ENCODE measurements at regions not wholly inside any gene's neighbourhood (a gene's known extent, or its start where the extent isn't known, plus 50 kb on each side); places are given as distances from the start of the nearest gene placed in this dataset.

DNA sequence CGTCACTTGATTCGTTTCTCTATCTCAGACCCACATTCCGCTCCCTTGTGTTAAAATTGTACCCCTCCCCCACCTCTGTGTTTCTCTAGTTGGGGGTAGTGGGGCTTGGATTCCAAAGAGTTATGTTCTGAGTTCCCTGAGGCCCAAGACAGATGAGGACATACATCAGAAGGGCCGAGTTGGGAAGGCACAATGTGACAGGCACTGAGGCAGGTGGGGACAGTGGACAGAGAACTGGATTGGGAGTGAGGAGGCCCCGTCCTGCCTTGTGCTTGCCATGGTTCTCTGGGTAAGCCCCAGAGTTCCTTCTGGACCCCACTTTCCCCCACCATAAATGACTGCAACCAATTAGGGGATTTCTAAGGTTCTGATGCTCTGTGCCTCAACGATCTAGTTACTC is 80.5 kb upstream of the ETV3 start:
- H4K91ac ChIP-seq (ENCODE audit: insufficient read depth, low read depth, low read length): no peak overlapping the region
- WGBS, 2 experiments (ENCODE audit: extremely low coverage in 2 of 2, insufficient read length in 1 of 2): no CpG with 5 or more reads among the region's 6 CpGs
- H4K20me1 ChIP-seq (ENCODE audit: insufficient read depth, low read length): no peaks in the 10 kb centered on the region
- no peaks in the 10 kb centered on the region for H3K36me3 ChIP-seq (ENCODE audit: control insufficient read depth, insufficient read depth, low read length)
- no TSS peak for BruUV-seq (replicated peaks)
- no peak overlapping the region for H3K27ac ChIP-seq (ENCODE audit: insufficient read depth, low read length)
- no peaks in the 10 kb centered on the region for H3K9me3 ChIP-seq (ENCODE audit: control insufficient read depth, insufficient read depth, low read length)
- dilution Hi-C loops (cut with HindIII; ENCODE audit: low sequenced_read_pairs, unreplicated experiment) (no loop called here), in situ Hi-C loops (cut with MboI; ENCODE audit: low sequenced_read_pairs) (no loop called here), intact Hi-C loops (cut with micrococcal nuclease) (no loop called here)
- peaks cover 2% of the 10 kb centered on the region; the same call in 1 of the 2 replicates for H3K27me3 ChIP-seq (ENCODE audit: control insufficient read depth, insufficient read depth, low read length)
- ChIA-PET CTCF (no interaction called here), POLR2A (ENCODE audit: unreplicated experiment) (no interaction called here)
- H3K9ac ChIP-seq (ENCODE audit: low read depth, low read length): no peak overlapping the region
- H3K56ac ChIP-seq (ENCODE audit: extremely low read depth, insufficient read depth, low read length): no peak overlapping the region
- H3K4me2 ChIP-seq (ENCODE audit: low read depth, low read length): no peak overlapping the region
- H2BK5ac ChIP-seq (ENCODE audit: low read depth, low read length, poor library complexity, severe bottlenecking): no peak overlapping the region
- no peak overlapping the region for H3K4ac ChIP-seq (ENCODE audit: low read depth, low read length)
- no peak overlapping the region for H3K4me3 ChIP-seq (ENCODE audit: insufficient read depth, low read depth, low read length)
- no peak overlapping the region for H2AFZ ChIP-seq (replicated peaks; ENCODE audit: low read length, poor library complexity)
- H3K23ac ChIP-seq (ENCODE audit: low read depth, low read length): no peak overlapping the region
- no peaks in the 10 kb centered on the region for H3K79me1 ChIP-seq (ENCODE audit: low read depth in 1 of 2, low read length in 2 of 2)
- no peak overlapping the region for H3K14ac ChIP-seq (replicated peaks; ENCODE audit: low read depth, low read length)
- H4K8ac ChIP-seq (ENCODE audit: low read depth in 2 of 2, low read length in 2 of 2): no peak overlapping the region
- ATAC-seq (ENCODE audit: low read depth) (no peak), DNase-seq (no peak)
- H3K4me1 ChIP-seq (ENCODE audit: control insufficient read depth, insufficient read depth, low read length): no peaks in the 10 kb centered on the region
- TF ChIP-seq BHLHE40 (IDR thresholded peaks at IDR 0.05; ENCODE audit: low read depth, low read length): no peak
- TF ChIP-seq RAD21 (IDR thresholded peaks at IDR 0.05; ENCODE audit: low read length): no peak
- no peak for TF ChIP-seq SMC3 (IDR thresholded peaks at IDR 0.05; ENCODE audit: low read depth, low read length)
- no peak for TF ChIP-seq RCOR1 (IDR thresholded peaks at IDR 0.05; ENCODE audit: insufficient replicate concordance, low read length)
- no peak for TF ChIP-seq NFE2L2 (IDR thresholded peaks at IDR 0.05; ENCODE audit: low read depth, low read length)
- no peak for TF ChIP-seq FOS (IDR thresholded peaks at IDR 0.05; ENCODE audit: low read depth, low read length)
- no peak overlapping the region for H4K5ac ChIP-seq (ENCODE audit: low read depth, low read length)
- no peak overlapping the region for H2BK20ac ChIP-seq (ENCODE audit: low read depth, low read length)
- H2AK5ac ChIP-seq (ENCODE audit: low read depth, low read length): no peak overlapping the region
- no peak overlapping the region for H3K18ac ChIP-seq (ENCODE audit: low read depth, low read length)
- H2BK15ac ChIP-seq (ENCODE audit: low read depth, low read length): no peak overlapping the region
- H2BK120ac ChIP-seq (ENCODE audit: low read depth, low read length): no peak overlapping the region
- no peaks in the 10 kb centered on the region for H3K9me1 ChIP-seq (ENCODE audit: insufficient read depth, low read length)
- H2AK9ac ChIP-seq (replicated peaks; ENCODE audit: low read depth, low read length, poor library complexity): no peak overlapping the region
